Peyer's patch (tissue), 4 donors: ENCODE measurements at regions not wholly inside any gene's neighbourhood (a gene's known extent, or its start where the extent isn't known, plus 50 kb on each side); places are given as distances from the start of the nearest gene placed in this dataset.
"Not testable (repeated sequence)": the region's sequence is repeated elsewhere in the genome, so short reads cannot be mapped to it uniquely, and the experiment has no call there.

ENCODE experiments used
- CTCF ChIP-seq, 6 experiments: fragments of 450-650 bp in 4 of 6; fragments of 200-600 bp in 2 of 6; sonication (generic) in 1 of 6; IDR thresholded peaks; one replicate each; pipeline ENCODE4 v1.5.1; 2017 to 2019; ENCODE audit warnings: antibody characterized with exemption in 6 of 6, mild to moderate bottlenecking in 3 of 6, moderate library complexity in 1 of 6
- POLR2A ChIP-seq, 2 donors: fragments of 450-650 bp; IDR thresholded peaks; one replicate each; pipeline ENCODE4 v1.5.1; 2017; ENCODE audit warnings: antibody characterized with exemption in 2 of 2, mild to moderate bottlenecking in 2 of 2, moderate library complexity in 2 of 2

- TF ChIP-seq CTCF, POLR2A (IDR thresholded peaks at IDR 0.05): not testable (repeated sequence)
Measured at GRCh38 chr14:105942725-105943124, 416.3 kb downstream of the TMEM121 start.
